ENCODE measurements at regions not wholly inside any gene's neighbourhood (a gene's known extent, or its start where the extent isn't known, plus 50 kb on each side); places are given as distances from the start of the nearest gene placed in this dataset.

DNA sequence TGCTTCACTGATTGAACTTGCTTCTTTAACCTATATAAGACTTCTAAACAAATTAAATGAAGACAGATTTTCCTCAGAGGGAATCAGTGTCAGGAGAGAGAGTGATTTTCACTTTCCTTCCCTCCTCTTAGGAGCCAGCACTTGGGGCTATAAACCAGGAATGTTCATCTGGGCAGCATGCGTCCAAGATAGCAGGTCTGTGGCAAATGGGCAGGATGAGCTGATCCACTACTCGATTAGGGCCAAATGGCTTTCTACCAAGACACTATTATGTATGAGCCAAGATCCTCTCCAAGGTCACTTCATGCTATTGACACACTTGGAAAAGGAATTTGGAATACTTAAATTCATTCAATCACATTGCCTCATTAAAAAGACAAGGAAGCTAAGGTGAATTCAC is 203.9 kb upstream of the GRID2 start:
- Histone ChIP-seq H3K4me1 (peaks cover 11% of the 10 kb centered on the region), H3K36me3 (no peaks in the 10 kb centered on the region), H3K4me3 (no peak overlapping the region), H3K27ac (no peak overlapping the region), H3K27me3 (no peaks in the 10 kb centered on the region), H3K9me3 (no peaks in the 10 kb centered on the region)
- no peak for DNase-seq
- no peak for ATAC-seq
- intact Hi-C loops (cut with DNase I) = no loop called here
- TF ChIP-seq, protein P1, sequence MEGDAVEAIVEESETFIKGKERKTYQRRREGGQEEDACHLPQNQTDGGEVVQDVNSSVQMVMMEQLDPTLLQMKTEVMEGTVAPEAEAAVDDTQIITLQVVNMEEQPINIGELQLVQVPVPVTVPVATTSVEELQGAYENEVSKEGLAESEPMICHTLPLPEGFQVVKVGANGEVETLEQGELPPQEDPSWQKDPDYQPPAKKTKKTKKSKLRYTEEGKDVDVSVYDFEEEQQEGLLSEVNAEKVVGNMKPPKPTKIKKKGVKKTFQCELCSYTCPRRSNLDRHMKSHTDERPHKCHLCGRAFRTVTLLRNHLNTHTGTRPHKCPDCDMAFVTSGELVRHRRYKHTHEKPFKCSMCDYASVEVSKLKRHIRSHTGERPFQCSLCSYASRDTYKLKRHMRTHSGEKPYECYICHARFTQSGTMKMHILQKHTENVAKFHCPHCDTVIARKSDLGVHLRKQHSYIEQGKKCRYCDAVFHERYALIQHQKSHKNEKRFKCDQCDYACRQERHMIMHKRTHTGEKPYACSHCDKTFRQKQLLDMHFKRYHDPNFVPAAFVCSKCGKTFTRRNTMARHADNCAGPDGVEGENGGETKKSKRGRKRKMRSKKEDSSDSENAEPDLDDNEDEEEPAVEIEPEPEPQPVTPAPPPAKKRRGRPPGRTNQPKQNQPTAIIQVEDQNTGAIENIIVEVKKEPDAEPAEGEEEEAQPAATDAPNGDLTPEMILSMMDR (IDR thresholded peaks at IDR 0.05) = no peak

DNA sequence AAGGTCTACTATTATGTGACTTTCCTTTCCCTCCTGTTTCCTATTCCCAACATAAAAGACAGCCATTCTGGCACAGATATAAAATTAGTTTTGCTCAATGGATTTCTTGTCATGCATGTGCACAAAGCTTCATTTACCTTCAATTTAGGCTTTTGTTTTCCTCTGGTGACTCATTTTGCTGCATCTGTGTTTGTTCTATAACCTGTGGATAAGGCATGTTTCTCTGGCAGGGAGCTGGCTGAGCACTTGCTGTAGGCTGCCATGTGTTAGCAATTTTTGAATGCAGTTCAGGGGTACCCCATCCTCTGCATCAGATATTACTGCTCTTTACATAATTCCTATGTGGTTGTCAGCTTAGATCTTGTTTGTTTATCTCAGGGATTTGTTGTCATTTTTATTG is 202.8 kb upstream of the GRID2 start:
- ATAC-seq = no peak

DNA sequence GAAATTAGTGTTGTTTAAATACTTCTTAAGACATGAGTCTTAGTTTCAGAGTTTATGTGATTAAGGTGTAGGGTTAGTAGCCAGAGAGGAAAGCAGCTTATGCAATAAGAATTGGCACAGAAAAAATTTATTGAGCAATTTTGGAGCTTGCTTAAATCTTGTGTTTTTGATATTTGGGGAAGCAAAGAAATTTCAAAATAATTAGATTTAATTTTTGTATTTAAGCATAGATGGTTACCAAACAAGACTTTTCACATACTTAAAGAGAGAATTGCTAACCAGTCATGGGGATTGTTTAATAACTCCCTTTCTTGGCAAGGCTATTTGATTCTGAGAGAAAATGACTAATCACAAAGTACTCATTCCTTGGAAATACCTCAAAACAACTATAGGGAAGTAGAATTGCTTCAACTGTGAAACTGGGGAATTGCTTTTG is 202.0 kb upstream of the GRID2 start:
- intact Hi-C loops (cut with DNase I) = no loop called here
- Histone ChIP-seq H3K36me3 (no peaks in the 10 kb centered on the region), H3K4me1 (peaks cover 11% of the 10 kb centered on the region), H3K9me3 (no peaks in the 10 kb centered on the region), H3K27ac (no peak overlapping the region), H3K27me3 (no peaks in the 10 kb centered on the region), H3K4me3 (no peak overlapping the region)
- ATAC-seq = peak; percentile 61
- TF ChIP-seq, protein P1 (IDR thresholded peaks at IDR 0.05) = no peak
- no peak for DNase-seq

More for the DNA sequence above, 202.8 kb upstream of the GRID2 start:
- intact Hi-C loops (cut with DNase I) = no loop called here
- Histone ChIP-seq H3K27me3 (no peaks in the 10 kb centered on the region), H3K9me3 (no peaks in the 10 kb centered on the region), H3K36me3 (no peaks in the 10 kb centered on the region), H3K4me1 (peaks cover 11% of the 10 kb centered on the region), H3K4me3 (no peak overlapping the region), H3K27ac (no peak overlapping the region)
- DNase-seq = no peak
- TF ChIP-seq, protein P1 (IDR thresholded peaks at IDR 0.05) = no peak

DNA sequence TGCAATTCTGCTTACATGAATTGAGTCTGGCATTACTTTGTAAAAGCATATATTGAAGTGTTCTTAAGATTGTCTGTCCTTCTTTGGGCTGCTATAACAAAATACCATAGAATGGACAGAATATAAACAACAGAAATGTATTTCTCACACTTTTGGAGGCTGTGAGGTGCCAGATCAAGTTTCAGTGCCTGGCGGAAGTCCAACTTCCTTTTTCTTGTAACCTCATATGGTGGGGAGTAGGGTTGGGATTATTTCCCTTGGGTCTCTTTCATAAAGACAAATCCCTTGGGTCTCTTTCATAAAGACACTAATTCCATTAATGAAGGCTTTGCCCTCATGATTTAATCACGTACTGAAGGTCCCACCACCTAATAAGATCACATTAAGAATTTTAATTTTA is 199.3 kb upstream of the GRID2 start:
- Histone ChIP-seq H3K27me3 (no peaks in the 10 kb centered on the region), H3K4me3 (no peak overlapping the region), H3K36me3 (no peaks in the 10 kb centered on the region), H3K4me1 (peaks cover 11% of the 10 kb centered on the region), H3K9me3 (no peaks in the 10 kb centered on the region), H3K27ac (no peak overlapping the region)
- no peak for DNase-seq
- intact Hi-C loops (cut with DNase I) = no loop called here
- TF ChIP-seq, protein P1 (IDR thresholded peaks at IDR 0.05) = no peak
- ATAC-seq = no peak

DNA sequence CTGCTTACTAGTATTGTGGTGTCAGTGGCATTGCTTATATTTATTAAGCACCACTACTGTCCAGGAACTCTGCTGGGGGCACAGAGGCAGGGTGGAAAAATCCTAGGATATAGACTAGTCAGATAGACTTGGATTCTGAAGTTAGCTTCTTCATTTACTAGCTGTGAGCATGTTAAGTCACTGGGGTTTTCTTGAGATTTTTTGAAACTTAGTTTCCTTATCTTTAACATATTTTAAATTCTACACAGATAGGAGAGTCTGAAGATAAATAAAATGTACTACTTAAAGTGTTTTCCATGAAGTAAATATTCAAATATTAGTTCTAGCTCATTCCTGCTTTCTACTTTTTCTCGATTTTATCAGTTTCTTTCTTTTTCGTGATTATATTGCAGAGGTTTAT is 196.9 kb upstream of the GRID2 start:
- no peaks in the 10 kb centered on the region for H3K27me3 ChIP-seq
- no peaks in the 10 kb centered on the region for H3K36me3 ChIP-seq
- intact Hi-C loops (cut with DNase I) = no loop called here
- TF ChIP-seq, protein P1 (IDR thresholded peaks at IDR 0.05) = no peak
- no peaks in the 10 kb centered on the region for H3K9me3 ChIP-seq
- H3K4me1 ChIP-seq = peaks cover 8% of the 10 kb centered on the region
- DNase-seq = no peak
- no peak for ATAC-seq
- H3K27ac ChIP-seq = no peak overlapping the region
- H3K4me3 ChIP-seq = no peak overlapping the region

- intact Hi-C loops (cut with DNase I) = no loop called here
- TF ChIP-seq, protein P1 (IDR thresholded peaks at IDR 0.05) = no peak
Measured at GRCh38 chr4:92111493-92111892, 192.3 kb upstream of the GRID2 start.

More at GRCh38 chr4:92111493-92111892, 192.3 kb upstream of the GRID2 start:
- H3K36me3 ChIP-seq = no peaks in the 10 kb centered on the region
- H3K9me3 ChIP-seq = no peaks in the 10 kb centered on the region
- H3K27ac ChIP-seq = no peak overlapping the region
- no peaks in the 10 kb centered on the region for H3K4me1 ChIP-seq
- no peak overlapping the region for H3K4me3 ChIP-seq
- no peaks in the 10 kb centered on the region for H3K27me3 ChIP-seq
- DNase-seq = no peak
- no peak for ATAC-seq
